ACHN (cell line): ENCODE measurements at regions not wholly inside any gene's neighbourhood (a gene's known extent, or its start where the extent isn't known, plus 50 kb on each side); places are given as distances from the start of the nearest gene placed in this dataset.
"Not testable (repeated sequence)": the region's sequence is repeated elsewhere in the genome, so short reads cannot be mapped to it uniquely, and the experiment has no call there.

Source experiments
- DNase-seq: peaks from one replicate; pipeline ENCODE4 v3.0.0-alpha.2; 2015
- in situ Hi-C: cut with HindIII; loops from 2 replicates; pipeline ENCODE4 v1.10.0; 2017; ENCODE audit warnings: low sequenced_read_pairs, low pct_ligation_motif_present, low pct_unique_long_range_greater_than_20kb

GRCh38 chr14:49092345-49092744 lies 493.8 kb downstream of the RPS29 start:
- DNase-seq = no peak
- in situ Hi-C loops = no loop called here

- in situ Hi-C loops = no loop called here
Observed at GRCh38 chr14:49089107-49089506, 497.1 kb downstream of the RPS29 start.

GRCh38 chr14:49073292-49073691 lies 512.9 kb downstream of the RPS29 start:
- not testable (repeated sequence) for DNase-seq

More at GRCh38 chr14:49089107-49089506, 497.1 kb downstream of the RPS29 start:
- no peak for DNase-seq

GRCh38 chr14:49058511-49058910 lies 527.7 kb downstream of the RPS29 start:
- in situ Hi-C loops = no loop called here

More at GRCh38 chr14:49073292-49073691, 512.9 kb downstream of the RPS29 start:
- in situ Hi-C loops = not testable (repeated sequence)

GRCh38 chr14:49057838-49058510 lies 528.2 kb downstream of the RPS29 start:
- DNase-seq = no peak
- in situ Hi-C loops = no loop called here

More at GRCh38 chr14:49058511-49058910, 527.7 kb downstream of the RPS29 start:
- no peak for DNase-seq

- in situ Hi-C loops = no loop called here
Observed at GRCh38 chr14:49056021-49056420, 530.2 kb downstream of the RPS29 start.

GRCh38 chr14:49052521-49052920 lies 533.7 kb downstream of the RPS29 start:
- peak; percentile 34 for DNase-seq
- in situ Hi-C loops = no loop called here

More at GRCh38 chr14:49056021-49056420, 530.2 kb downstream of the RPS29 start:
- no peak for DNase-seq

GRCh38 chr14:49051328-49052060 lies 534.7 kb downstream of the RPS29 start:
- in situ Hi-C loops = no loop called here
- DNase-seq = peak; percentile 86

- in situ Hi-C loops = no loop called here
- DNase-seq = peak; percentile 32
Observed at GRCh38 chr14:49050822-49051221, 535.4 kb downstream of the RPS29 start.

GRCh38 chr14:49049711-49050110 lies 536.5 kb downstream of the RPS29 start:
- in situ Hi-C loops = no loop called here
- DNase-seq = no peak

- in situ Hi-C loops = no loop called here
- DNase-seq = no peak
Observed at GRCh38 chr14:49044981-49045380, 541.2 kb downstream of the RPS29 start.

GRCh38 chr14:49036984-49037516 lies 549.1 kb downstream of the RPS29 start:
- in situ Hi-C loops = no loop called here
- DNase-seq = no peak

- in situ Hi-C loops = no loop called here
Observed at GRCh38 chr14:49036266-49036665, 549.9 kb downstream of the RPS29 start.

GRCh38 chr14:49033131-49033530 lies 553.0 kb downstream of the RPS29 start:
- DNase-seq = no peak
- in situ Hi-C loops = no loop called here

More at GRCh38 chr14:49036266-49036665, 549.9 kb downstream of the RPS29 start:
- no peak for DNase-seq

GRCh38 chr14:49031710-49032109 lies 554.5 kb downstream of the RPS29 start:
- in situ Hi-C loops, DNase-seq: not testable (repeated sequence)

- DNase-seq = no peak
- in situ Hi-C loops = no loop called here
Observed at GRCh38 chr14:49019467-49020115, 566.6 kb downstream of the RPS29 start.

- in situ Hi-C loops = no loop called here
- DNase-seq = no peak
Observed at GRCh38 chr14:49017447-49017846, 568.7 kb downstream of the RPS29 start.

- DNase-seq = no peak
Observed at GRCh38 chr14:49016381-49016780, 569.8 kb downstream of the RPS29 start.

GRCh38 chr14:49014476-49014875 lies 571.7 kb downstream of the RPS29 start:
- no peak for DNase-seq
- in situ Hi-C loops = no loop called here

More at GRCh38 chr14:49016381-49016780, 569.8 kb downstream of the RPS29 start:
- in situ Hi-C loops = no loop called here
